Keratinocyte (primary cell): ENCODE measurements at regions not wholly inside any gene's neighbourhood (a gene's known extent, or its start where the extent isn't known, plus 50 kb on each side); places are given as distances from the start of the nearest gene placed in this dataset.

ENCODE experiments used
- EZH2 ChIP-seq: IDR thresholded peaks from one replicate; pipeline ENCODE4 v1.6.1; 2012; ENCODE audit warnings: inconsistent platforms, mild to moderate bottlenecking, low read length, moderate library complexity
- TF ChIP-seq, protein P1 (sequence below), 3 experiments: IDR thresholded peaks in 1 of 3; conservative IDR thresholded peaks in 1 of 3; optimal IDR thresholded peaks in 1 of 3; 2 replicates in 2 of 3; 3 replicates in 1 of 3; pipeline versions ENCODE3 to v1.5.1; 2011; ENCODE audit warnings: low read length in 3 of 3, mild to moderate bottlenecking in 3 of 3, moderate library complexity in 2 of 3, control low read depth in 1 of 3, inconsistent platforms in 1 of 3; ENCODE audit not compliant: insufficient read depth in 2 of 3; ENCODE audit errors: extremely low read depth in 1 of 3

DNA sequence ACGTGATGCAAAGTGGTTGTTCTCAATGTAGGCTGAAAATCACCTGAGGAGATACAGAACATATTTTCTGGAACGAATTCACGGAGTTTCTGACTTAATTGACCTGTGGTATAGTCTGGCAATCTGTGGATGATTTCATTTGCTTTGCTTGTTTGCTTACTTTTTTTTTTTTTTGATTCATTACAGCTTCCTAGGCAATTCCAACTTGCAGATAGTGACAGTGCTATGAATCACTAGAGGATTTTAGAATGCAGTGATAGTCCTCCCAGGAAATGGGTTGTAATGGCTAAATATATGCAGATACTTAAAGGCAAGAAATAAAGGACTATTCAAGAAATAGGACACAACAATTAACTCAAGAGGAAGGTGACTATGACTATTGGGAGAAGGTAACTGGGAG, 1378.1 kb upstream of the PRMT6 start:
- TF ChIP-seq, protein P1, sequence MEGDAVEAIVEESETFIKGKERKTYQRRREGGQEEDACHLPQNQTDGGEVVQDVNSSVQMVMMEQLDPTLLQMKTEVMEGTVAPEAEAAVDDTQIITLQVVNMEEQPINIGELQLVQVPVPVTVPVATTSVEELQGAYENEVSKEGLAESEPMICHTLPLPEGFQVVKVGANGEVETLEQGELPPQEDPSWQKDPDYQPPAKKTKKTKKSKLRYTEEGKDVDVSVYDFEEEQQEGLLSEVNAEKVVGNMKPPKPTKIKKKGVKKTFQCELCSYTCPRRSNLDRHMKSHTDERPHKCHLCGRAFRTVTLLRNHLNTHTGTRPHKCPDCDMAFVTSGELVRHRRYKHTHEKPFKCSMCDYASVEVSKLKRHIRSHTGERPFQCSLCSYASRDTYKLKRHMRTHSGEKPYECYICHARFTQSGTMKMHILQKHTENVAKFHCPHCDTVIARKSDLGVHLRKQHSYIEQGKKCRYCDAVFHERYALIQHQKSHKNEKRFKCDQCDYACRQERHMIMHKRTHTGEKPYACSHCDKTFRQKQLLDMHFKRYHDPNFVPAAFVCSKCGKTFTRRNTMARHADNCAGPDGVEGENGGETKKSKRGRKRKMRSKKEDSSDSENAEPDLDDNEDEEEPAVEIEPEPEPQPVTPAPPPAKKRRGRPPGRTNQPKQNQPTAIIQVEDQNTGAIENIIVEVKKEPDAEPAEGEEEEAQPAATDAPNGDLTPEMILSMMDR (optimal IDR thresholded peaks at IDR 0.05 in 1 of 3, IDR thresholded peaks at IDR 0.05 in 1 of 3, conservative IDR thresholded peaks at IDR 0.05 in 1 of 3; ENCODE audit: extremely low read depth in 1 of 3, insufficient read depth in 2 of 3, low read length in 3 of 3): no peak
- no peak for TF ChIP-seq EZH2
